ENCODE measurements at regions not wholly inside any gene's neighbourhood (a gene's known extent, or its start where the extent isn't known, plus 50 kb on each side); places are given as distances from the start of the nearest gene placed in this dataset.

GRCh38 chr20:11453430-11453829 lies 464.3 kb upstream of the BTBD3 start:
- CTCF ChIA-PET (ENCODE audit: unreplicated experiment): no interaction called here
- Histone ChIP-seq H3K36me3 (ENCODE audit: insufficient read depth, low read length) (no peaks in the 10 kb centered on the region), H3K9me2 (ENCODE audit: insufficient read depth, low read length) (no peaks in the 10 kb centered on the region), H3K9me3 (ENCODE audit: low read length) (no peaks in the 10 kb centered on the region), H2AFZ (ENCODE audit: low read length) (no peak overlapping the region), H3K79me2 (ENCODE audit: insufficient read depth, low read depth, low read length) (no peaks in the 10 kb centered on the region), H3K4me2 (ENCODE audit: low read length) (no peak overlapping the region), H3K4me3 (ENCODE audit: low read depth, low read length, poor library complexity, severe bottlenecking) (no peak overlapping the region), H3K27ac (ENCODE audit: low read depth, low read length, poor library complexity, severe bottlenecking) (no peak overlapping the region), H3K4me1 (ENCODE audit: insufficient read depth, low read length, poor library complexity, severe bottlenecking) (no peaks in the 10 kb centered on the region), H4K20me1 (ENCODE audit: insufficient read depth, low read length) (no peaks in the 10 kb centered on the region)
- no TSS peak for BruUV-seq (replicated peaks)
- POLR2A ChIA-PET: no interaction called here
- intact Hi-C loops (cut with micrococcal nuclease; ENCODE audit: unreplicated experiment): no loop called here
- TF ChIP-seq CTCF (conservative IDR thresholded peaks at IDR 0.05; ENCODE audit: low read length): no peak
- TF ChIP-seq EZH2phosphoT487 (IDR thresholded peaks at IDR 0.05; ENCODE audit: borderline replicate concordance, low read depth, low read length): no peak
- DNase-seq (ENCODE audit: low spot score): no peak

- no TSS peak for BruUV-seq (replicated peaks)
- DNase-seq (ENCODE audit: low spot score): no peak
- Histone ChIP-seq H2AFZ (ENCODE audit: low read length) (no peak overlapping the region), H3K9me2 (ENCODE audit: insufficient read depth, low read length) (no peaks in the 10 kb centered on the region), H4K20me1 (ENCODE audit: insufficient read depth, low read length) (no peaks in the 10 kb centered on the region), H3K36me3 (ENCODE audit: insufficient read depth, low read length) (no peaks in the 10 kb centered on the region), H3K4me2 (ENCODE audit: low read length) (no peak overlapping the region), H3K4me3 (ENCODE audit: low read depth, low read length, poor library complexity, severe bottlenecking) (no peak overlapping the region), H3K4me1 (ENCODE audit: insufficient read depth, low read length, poor library complexity, severe bottlenecking) (no peaks in the 10 kb centered on the region), H3K27ac (ENCODE audit: low read depth, low read length, poor library complexity, severe bottlenecking) (no peak overlapping the region), H3K79me2 (ENCODE audit: insufficient read depth, low read depth, low read length) (no peaks in the 10 kb centered on the region), H3K9me3 (ENCODE audit: low read length) (no peaks in the 10 kb centered on the region)
- TF ChIP-seq EZH2phosphoT487 (IDR thresholded peaks at IDR 0.05; ENCODE audit: borderline replicate concordance, low read depth, low read length) (no peak), CTCF (conservative IDR thresholded peaks at IDR 0.05; ENCODE audit: low read length) (no peak)
- CTCF ChIA-PET (ENCODE audit: unreplicated experiment): no interaction called here
- POLR2A ChIA-PET: no interaction called here
- intact Hi-C loops (cut with micrococcal nuclease; ENCODE audit: unreplicated experiment): no loop called here
Observed at GRCh38 chr20:11454966-11455799, 462.5 kb upstream of the BTBD3 start.

GRCh38 chr20:11457488-11457887 lies 460.2 kb upstream of the BTBD3 start:
- H3K79me2 ChIP-seq (ENCODE audit: insufficient read depth, low read depth, low read length): no peaks in the 10 kb centered on the region
- H4K20me1 ChIP-seq (ENCODE audit: insufficient read depth, low read length): no peaks in the 10 kb centered on the region
- no peaks in the 10 kb centered on the region for H3K36me3 ChIP-seq (ENCODE audit: insufficient read depth, low read length)
- no peak overlapping the region for H3K4me2 ChIP-seq (ENCODE audit: low read length)
- H2AFZ ChIP-seq (ENCODE audit: low read length): no peak overlapping the region
- CTCF ChIA-PET (ENCODE audit: unreplicated experiment): no interaction called here
- no peaks in the 10 kb centered on the region for H3K9me2 ChIP-seq (ENCODE audit: insufficient read depth, low read length)
- no TSS peak for BruUV-seq (replicated peaks)
- no peak overlapping the region for H3K27ac ChIP-seq (ENCODE audit: low read depth, low read length, poor library complexity, severe bottlenecking)
- POLR2A ChIA-PET: interaction anchor here (1.4 kb wide), 1 partner anchor 17 kb away, joined by 5 read pairs; no protein-coding TSS in a partner anchor
- H3K4me3 ChIP-seq (ENCODE audit: low read depth, low read length, poor library complexity, severe bottlenecking): no peak overlapping the region
- DNase-seq (ENCODE audit: low spot score): no peak
- intact Hi-C loops (cut with micrococcal nuclease; ENCODE audit: unreplicated experiment): no loop called here
- H3K4me1 ChIP-seq (ENCODE audit: insufficient read depth, low read length, poor library complexity, severe bottlenecking): no peaks in the 10 kb centered on the region
- H3K9me3 ChIP-seq (ENCODE audit: low read length): no peaks in the 10 kb centered on the region
- TF ChIP-seq EZH2phosphoT487 (IDR thresholded peaks at IDR 0.05; ENCODE audit: borderline replicate concordance, low read depth, low read length) (no peak), CTCF (conservative IDR thresholded peaks at IDR 0.05; ENCODE audit: low read length) (no peak)
